Raji (cell line): ENCODE measurements at regions not wholly inside any gene's neighbourhood (a gene's known extent, or its start where the extent isn't known, plus 50 kb on each side); places are given as distances from the start of the nearest gene placed in this dataset.

Experiments
- POLR2A ChIP-seq: IDR thresholded peaks from 2 replicates; pipeline ENCODE4 v1.6.1; 2011; ENCODE audit warnings: low read depth, low read length, control low read depth; ENCODE audit not compliant: insufficient read depth

GRCh38 chrY:7141477-7141876, 229.9 kb upstream of the AMELY start:
- no peak for TF ChIP-seq POLR2A
